GM06990 (cell line): ENCODE measurements at regions not wholly inside any gene's neighbourhood (a gene's known extent, or its start where the extent isn't known, plus 50 kb on each side); places are given as distances from the start of the nearest gene placed in this dataset.
"Not testable (repeated sequence)": the region's sequence is repeated elsewhere in the genome, so short reads cannot be mapped to it uniquely, and the experiment has no call there.

Source experiments
- DNase-seq: peaks from one replicate; pipeline ENCODE4 v3.0.0-alpha.2; 2011; ENCODE audit not compliant: insufficient read length; ENCODE audit errors: extremely low read depth
- H3K27me3 ChIP-seq: replicated peaks from 2 replicates; pipeline ENCODE4 v1.6.0; 2011; ENCODE audit warnings: low read length; ENCODE audit not compliant: control insufficient read depth, insufficient read depth
- H3K36me3 ChIP-seq: 2 replicates; pipeline ENCODE4 v1.5.1; 2011; ENCODE audit warnings: low read length; ENCODE audit not compliant: control insufficient read depth, insufficient read depth
- H3K4me3 ChIP-seq: replicated peaks from 2 replicates; pipeline ENCODE4 v1.5.1; 2011; ENCODE audit warnings: low read depth, mild to moderate bottlenecking, control low read depth, low read length
- TF ChIP-seq, protein P1 (sequence below): IDR thresholded peaks from 2 replicates; pipeline ENCODE4 v1.5.1; 2011; ENCODE audit warnings: low read length, control low read depth, mild to moderate bottlenecking, inconsistent platforms; ENCODE audit not compliant: insufficient read depth, poor library complexity, severe bottlenecking

DNA sequence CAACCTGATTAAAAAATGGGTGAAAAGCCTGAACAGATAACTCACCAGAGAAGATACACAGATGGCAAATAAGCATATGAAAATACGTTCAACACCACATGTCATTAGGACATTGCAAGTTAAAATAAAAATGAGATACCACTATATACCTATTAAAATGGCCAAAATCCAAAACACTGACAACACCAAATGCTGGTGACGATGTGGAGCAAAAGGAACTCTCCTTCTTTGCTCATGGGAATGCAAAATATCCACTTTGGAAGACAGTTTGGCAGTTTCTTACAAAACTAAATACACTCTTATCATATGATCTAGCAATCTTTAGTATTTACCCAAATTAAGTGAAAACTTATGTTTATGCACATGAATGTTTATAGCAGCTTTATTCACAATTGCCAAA is 100.5 kb upstream of the ARID1B start:
- DNase-seq = no peak
- H3K27me3 ChIP-seq = no peaks in the 10 kb centered on the region
- TF ChIP-seq, protein P1, sequence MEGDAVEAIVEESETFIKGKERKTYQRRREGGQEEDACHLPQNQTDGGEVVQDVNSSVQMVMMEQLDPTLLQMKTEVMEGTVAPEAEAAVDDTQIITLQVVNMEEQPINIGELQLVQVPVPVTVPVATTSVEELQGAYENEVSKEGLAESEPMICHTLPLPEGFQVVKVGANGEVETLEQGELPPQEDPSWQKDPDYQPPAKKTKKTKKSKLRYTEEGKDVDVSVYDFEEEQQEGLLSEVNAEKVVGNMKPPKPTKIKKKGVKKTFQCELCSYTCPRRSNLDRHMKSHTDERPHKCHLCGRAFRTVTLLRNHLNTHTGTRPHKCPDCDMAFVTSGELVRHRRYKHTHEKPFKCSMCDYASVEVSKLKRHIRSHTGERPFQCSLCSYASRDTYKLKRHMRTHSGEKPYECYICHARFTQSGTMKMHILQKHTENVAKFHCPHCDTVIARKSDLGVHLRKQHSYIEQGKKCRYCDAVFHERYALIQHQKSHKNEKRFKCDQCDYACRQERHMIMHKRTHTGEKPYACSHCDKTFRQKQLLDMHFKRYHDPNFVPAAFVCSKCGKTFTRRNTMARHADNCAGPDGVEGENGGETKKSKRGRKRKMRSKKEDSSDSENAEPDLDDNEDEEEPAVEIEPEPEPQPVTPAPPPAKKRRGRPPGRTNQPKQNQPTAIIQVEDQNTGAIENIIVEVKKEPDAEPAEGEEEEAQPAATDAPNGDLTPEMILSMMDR = no peak

DNA sequence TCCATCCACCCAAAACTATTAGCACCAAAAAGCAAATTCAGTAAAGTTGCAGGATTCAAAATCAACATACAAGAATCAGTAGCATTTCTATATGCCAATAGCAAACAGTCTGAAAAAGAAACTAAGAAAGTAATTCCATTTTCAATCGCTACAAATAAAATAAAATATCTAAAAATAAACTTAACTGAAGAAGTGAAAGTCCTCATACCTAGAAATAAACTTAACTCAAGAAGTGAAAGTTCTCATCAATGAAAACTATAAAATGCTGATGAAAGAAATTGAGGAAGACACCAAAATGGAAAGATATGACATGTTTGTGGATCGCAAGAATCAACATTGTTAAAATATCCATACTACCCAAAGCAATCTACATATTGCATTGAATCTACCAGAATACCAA is 103.0 kb upstream of the ARID1B start:
- Histone ChIP-seq H3K36me3 (no peaks in the 10 kb centered on the region), H3K27me3 (no peaks in the 10 kb centered on the region), H3K4me3 (no peak overlapping the region)
- DNase-seq = no peak
- TF ChIP-seq, protein P1 = no peak

More for the DNA sequence above, 100.5 kb upstream of the ARID1B start:
- Histone ChIP-seq H3K4me3 (no peak overlapping the region), H3K36me3 (no peaks in the 10 kb centered on the region)

DNA sequence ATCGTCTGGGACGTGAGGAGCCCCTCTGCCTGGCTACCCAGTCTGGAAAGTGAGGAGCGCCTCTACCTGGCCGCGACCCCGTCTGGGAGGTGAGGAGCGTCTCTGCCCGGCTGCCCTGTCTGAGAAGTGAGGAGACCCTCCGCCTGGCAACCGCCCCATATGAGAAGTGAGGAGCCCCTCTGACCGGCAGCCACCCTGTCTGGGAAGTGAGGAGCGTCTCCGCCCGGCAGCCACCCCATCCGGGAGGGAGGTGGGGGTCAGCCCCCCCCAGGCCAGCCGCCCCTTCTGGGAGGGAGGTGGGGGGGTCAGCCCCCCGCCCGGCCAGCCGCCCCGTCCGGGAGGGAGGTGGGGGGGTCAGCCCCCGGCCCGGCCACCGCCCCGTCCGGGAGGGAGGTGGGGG is 107.1 kb upstream of the ARID1B start:
- not testable (repeated sequence) for H3K4me3 ChIP-seq, H3K27me3 ChIP-seq, H3K36me3 ChIP-seq, DNase-seq

DNA sequence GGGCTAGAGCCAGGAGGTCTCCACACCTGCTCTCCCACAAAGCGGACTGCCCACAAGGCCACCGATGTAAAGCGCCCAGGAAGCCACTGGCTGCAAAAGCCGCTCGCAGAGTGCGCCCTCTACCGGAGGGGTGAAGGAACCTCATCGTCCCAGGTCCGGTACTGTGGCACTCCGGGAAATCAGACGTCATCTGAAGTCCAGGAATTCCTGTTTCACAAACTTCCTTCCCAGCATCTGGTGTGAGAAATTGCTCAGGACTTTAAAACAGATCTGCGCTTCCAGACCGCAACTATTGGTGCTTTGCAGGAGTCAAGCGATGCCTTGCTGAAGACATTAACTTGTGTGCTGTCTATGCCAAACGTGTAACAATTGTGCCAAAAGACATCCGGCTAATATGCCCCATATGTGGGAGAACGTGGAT is 115.1 kb upstream of the ARID1B start:
- no peaks in the 10 kb centered on the region for H3K27me3 ChIP-seq
- H3K4me3 ChIP-seq = no peak overlapping the region
- DNase-seq = no peak
- TF ChIP-seq, protein P1 = no peak
- no peaks in the 10 kb centered on the region for H3K36me3 ChIP-seq

DNA sequence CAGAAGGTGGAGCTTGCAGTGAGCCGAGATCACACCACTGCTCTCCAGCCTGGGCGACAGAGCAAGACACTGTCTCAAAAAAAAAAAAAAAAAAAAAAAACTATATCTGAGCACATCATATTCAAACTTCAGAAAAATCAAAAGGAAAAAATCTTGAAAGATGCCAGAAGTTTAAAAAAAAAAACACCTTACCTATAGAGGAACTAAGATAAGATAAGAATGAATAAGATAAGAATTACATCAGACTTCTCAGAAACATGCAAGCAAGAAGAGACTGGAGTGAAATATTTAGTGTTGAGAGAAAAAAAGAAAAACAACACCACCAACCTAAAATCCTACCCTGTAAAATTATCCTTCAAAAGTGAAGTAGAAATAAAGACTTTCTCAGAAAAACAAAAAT is 116.8 kb upstream of the ARID1B start:
- Histone ChIP-seq H3K27me3 (no peaks in the 10 kb centered on the region), H3K36me3 (no peaks in the 10 kb centered on the region), H3K4me3 (no peak overlapping the region)
- DNase-seq = no peak
- TF ChIP-seq, protein P1 = no peak

DNA sequence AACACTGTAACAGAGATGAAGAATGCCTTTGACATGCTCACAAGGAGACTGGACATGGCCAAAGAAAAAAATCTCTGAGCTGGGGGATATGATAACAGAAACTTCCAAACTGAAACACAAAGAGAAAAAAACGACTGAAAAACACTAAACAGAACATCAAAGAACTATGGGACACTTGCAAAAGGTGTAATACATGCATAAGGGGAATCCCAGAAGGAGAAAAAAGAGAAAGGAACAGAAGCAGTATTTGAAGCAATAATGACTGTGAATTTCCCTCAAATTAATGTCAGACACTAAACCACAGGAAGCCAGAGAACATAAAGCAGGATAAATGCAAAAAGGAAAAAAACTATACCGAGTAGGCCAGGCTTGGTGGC is 117.4 kb upstream of the ARID1B start:
- Histone ChIP-seq H3K27me3 (no peaks in the 10 kb centered on the region), H3K4me3 (no peak overlapping the region; the same call in 1 of the 2 replicates), H3K36me3 (no peaks in the 10 kb centered on the region)
- TF ChIP-seq, protein P1 = no peak
- no peak for DNase-seq
